Sigmoid colon (tissue), 3 donors: ENCODE measurements at regions not wholly inside any gene's neighbourhood (a gene's known extent, or its start where the extent isn't known, plus 50 kb on each side); places are given as distances from the start of the nearest gene placed in this dataset.

Source experiments
- POLR2A ChIP-seq, 2 donors: fragments of 450-650 bp; IDR thresholded peaks; one replicate each; pipeline ENCODE4 v1.6.1; 2016; ENCODE audit warnings: antibody characterized with exemption in 2 of 2, mild to moderate bottlenecking in 2 of 2, moderate library complexity in 2 of 2
- TF ChIP-seq, protein P1 (sequence below), 4 experiments: fragments of 450-650 bp in 3 of 4; fragments of 200-600 bp in 1 of 4; IDR thresholded peaks; one replicate each; pipeline ENCODE4 v1.5.1; 2016 to 2019; ENCODE audit warnings: antibody characterized with exemption in 4 of 4, mild to moderate bottlenecking in 3 of 4, moderate library complexity in 2 of 4

- TF ChIP-seq, protein P1, sequence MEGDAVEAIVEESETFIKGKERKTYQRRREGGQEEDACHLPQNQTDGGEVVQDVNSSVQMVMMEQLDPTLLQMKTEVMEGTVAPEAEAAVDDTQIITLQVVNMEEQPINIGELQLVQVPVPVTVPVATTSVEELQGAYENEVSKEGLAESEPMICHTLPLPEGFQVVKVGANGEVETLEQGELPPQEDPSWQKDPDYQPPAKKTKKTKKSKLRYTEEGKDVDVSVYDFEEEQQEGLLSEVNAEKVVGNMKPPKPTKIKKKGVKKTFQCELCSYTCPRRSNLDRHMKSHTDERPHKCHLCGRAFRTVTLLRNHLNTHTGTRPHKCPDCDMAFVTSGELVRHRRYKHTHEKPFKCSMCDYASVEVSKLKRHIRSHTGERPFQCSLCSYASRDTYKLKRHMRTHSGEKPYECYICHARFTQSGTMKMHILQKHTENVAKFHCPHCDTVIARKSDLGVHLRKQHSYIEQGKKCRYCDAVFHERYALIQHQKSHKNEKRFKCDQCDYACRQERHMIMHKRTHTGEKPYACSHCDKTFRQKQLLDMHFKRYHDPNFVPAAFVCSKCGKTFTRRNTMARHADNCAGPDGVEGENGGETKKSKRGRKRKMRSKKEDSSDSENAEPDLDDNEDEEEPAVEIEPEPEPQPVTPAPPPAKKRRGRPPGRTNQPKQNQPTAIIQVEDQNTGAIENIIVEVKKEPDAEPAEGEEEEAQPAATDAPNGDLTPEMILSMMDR (IDR thresholded peaks at IDR 0.05): no peak
- no peak for TF ChIP-seq POLR2A (IDR thresholded peaks at IDR 0.05)
These were observed 84.8 kb upstream of the HNF1B start for GRCh38 chr17:37829592-37830123.
